Epithelial cell of proximal tubule (primary cell): ENCODE measurements at regions not wholly inside any gene's neighbourhood (a gene's known extent, or its start where the extent isn't known, plus 50 kb on each side); places are given as distances from the start of the nearest gene placed in this dataset.
"Not testable (repeated sequence)": the region's sequence is repeated elsewhere in the genome, so short reads cannot be mapped to it uniquely, and the experiment has no call there.

ENCODE experiments used
- DNase-seq: peaks from one replicate; pipeline ENCODE4 v3.0.0-alpha.2; 2011; ENCODE audit warnings: low read depth
- H3K4me3 ChIP-seq: 2 replicates; pipeline ENCODE4 v1.5.1; 2011; ENCODE audit warnings: low read depth, mild to moderate bottlenecking, low read length
- TF ChIP-seq, protein P1 (sequence below): conservative IDR thresholded peaks from 2 replicates; pipeline ENCODE4 v1.5.1; 2012; ENCODE audit warnings: low read depth, mild to moderate bottlenecking, low read length

DNA sequence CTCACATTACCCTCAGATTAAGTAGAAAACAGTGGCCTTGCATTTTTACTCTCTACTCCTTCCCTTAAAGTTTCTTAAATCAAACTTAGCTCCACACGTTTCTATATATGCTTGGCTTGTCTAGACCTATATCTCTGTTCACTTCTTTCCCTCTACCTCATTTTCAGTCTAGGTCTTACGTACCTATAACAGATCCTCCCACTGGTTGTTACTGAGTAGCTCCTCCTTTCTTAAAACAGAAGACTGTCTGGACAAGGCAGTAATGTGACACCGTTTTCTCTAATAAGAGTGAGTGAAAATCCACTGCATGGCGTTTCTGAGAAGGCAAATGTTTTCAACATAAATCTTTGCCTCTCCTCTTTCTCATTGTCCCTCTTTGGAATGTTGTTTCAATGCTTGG, 211.7 kb upstream of the POGK start:
- H3K4me3 ChIP-seq: no peak overlapping the region
- DNase-seq: no peak
- TF ChIP-seq, protein P1, sequence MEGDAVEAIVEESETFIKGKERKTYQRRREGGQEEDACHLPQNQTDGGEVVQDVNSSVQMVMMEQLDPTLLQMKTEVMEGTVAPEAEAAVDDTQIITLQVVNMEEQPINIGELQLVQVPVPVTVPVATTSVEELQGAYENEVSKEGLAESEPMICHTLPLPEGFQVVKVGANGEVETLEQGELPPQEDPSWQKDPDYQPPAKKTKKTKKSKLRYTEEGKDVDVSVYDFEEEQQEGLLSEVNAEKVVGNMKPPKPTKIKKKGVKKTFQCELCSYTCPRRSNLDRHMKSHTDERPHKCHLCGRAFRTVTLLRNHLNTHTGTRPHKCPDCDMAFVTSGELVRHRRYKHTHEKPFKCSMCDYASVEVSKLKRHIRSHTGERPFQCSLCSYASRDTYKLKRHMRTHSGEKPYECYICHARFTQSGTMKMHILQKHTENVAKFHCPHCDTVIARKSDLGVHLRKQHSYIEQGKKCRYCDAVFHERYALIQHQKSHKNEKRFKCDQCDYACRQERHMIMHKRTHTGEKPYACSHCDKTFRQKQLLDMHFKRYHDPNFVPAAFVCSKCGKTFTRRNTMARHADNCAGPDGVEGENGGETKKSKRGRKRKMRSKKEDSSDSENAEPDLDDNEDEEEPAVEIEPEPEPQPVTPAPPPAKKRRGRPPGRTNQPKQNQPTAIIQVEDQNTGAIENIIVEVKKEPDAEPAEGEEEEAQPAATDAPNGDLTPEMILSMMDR: no peak

DNA sequence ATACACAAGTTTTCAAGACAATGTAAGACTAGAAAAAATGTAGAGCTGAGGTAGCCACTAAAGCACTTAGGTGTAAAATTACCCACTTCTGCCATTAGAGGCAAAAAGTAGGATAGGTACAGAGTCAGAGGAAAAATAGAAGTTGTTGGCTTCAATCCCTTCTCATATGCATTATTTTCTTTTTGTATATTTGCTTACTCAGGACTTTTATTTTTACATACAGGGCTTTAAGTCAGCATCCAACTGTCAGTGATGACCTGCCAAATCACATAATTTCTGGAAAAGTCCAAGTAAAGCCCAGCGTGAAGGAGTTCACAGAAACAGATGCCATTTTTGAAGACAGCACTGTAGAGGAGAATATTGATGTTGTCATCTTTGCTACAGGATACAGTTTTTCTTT, 211.0 kb upstream of the POGK start:
- H3K4me3 ChIP-seq: no peak overlapping the region
- DNase-seq: no peak
- TF ChIP-seq, protein P1: no peak

DNA sequence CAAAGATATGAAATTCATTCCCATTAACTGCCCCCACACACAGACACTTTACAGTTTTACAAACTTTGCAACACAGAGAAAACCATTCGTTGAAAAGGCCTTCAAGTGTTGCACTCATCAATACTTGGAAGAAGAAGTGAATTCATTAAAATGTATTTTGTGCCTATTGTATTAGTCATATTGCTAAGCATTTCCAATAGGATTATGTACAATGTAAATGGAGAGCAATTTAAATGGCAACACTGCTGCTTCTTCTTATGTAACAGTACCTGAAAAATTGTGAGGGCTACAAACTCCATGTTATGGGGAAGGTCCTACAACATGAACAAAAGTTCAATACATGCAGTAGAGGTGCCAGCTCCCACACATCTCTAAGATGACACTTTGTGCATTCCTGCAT, 209.3 kb upstream of the POGK start:
- DNase-seq: no peak
- TF ChIP-seq, protein P1: no peak
- H3K4me3 ChIP-seq: no peak overlapping the region

DNA sequence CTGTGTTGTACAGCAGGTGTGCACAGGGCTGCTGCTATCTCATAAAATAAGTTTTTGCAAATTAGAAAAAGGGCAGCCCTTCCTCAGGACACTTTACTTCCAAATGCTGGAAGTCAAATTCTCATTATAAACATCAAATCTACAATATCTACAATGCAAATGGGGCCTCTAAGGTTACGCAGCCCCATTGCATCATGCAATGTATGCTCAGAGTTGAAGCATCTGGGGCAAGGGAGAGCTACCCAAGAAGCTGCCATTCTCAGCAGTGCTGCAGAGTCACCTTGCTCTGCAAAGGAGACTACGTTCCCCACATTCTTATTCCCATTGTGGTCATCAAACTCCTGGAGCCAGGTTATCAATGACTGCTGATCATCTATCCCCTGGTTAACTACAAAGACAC, 208.9 kb upstream of the POGK start:
- no peak overlapping the region for H3K4me3 ChIP-seq
- no peak for DNase-seq
- TF ChIP-seq, protein P1: no peak

DNA sequence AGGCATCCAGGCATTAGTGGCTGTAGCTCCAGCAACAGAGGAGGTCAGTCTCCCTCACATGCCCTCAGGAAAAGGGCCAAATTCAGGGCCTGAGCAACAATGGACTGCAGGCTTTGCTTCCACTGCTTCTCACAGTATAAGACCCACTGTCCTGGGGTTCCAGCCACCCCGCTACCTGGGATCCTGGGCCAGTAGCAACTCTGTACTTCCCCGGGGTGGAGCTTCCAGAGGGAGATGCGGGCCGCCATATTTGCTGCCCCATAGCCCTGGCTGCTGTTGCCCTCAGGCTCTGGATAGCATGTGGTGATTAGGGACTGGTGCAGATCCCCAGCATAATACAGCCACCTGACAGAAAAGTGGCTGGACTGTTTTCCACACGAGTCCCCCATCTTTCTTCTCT, 201.1 kb upstream of the POGK start:
- TF ChIP-seq, protein P1: no peak
- no peak for DNase-seq

DNA sequence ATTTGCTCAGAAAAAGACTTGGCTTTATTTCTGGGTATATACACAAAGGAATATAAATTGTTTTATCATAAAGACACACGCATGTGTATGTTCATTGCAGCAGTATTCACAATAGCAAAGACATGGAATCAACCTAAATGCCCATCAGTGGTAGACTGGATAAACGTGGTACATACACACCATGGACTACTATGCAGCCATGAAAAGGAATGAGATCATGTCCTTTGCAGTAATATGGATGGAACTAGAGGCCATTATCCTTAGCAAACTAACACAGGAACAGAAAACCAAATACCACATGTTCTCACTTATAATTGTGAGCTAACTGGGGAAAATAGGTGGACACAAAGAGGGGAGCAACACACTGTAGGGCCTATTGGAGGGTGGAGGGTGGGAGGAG, 182.0 kb upstream of the POGK start:
- not testable (repeated sequence) for DNase-seq, H3K4me3 ChIP-seq

More for the DNA sequence above, 201.1 kb upstream of the POGK start:
- H3K4me3 ChIP-seq: no peak overlapping the region

DNA sequence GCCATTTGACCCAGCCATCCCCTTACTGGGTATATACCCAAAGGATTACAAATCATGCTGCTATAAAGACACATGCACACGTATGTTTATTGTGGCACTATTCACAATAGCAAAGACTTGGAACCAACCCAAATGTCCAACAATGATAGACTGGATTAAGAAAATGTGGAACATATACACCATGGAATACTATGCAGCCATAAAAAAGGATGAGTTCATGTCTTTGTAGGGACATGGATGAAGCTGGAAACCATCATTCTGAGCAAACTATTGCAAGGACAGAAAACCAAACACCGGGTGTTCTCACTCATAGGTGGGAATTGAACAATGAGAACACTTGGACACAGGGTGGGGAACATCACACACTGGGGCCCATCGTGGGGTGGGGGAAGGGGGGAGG, 172.5 kb upstream of the POGK start:
- not testable (repeated sequence) for DNase-seq, H3K4me3 ChIP-seq

DNA sequence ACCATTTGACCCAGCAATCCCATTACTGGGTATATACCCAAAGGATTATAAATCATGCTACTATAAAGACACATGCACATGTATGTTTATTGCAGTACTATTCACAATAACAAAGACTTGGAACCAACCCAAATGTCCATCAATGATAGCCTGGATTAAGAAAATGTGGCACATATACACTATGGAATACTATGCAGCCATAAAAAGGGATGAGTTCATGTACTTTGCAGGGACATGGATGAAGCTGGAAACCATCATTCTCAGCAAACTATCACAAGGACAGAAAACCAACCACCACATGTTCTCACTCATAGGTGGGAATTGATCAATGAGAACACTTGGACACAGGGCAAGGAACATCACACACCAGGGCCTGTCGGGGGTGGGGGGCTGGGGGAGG, 171.7 kb upstream of the POGK start:
- not testable (repeated sequence) for DNase-seq, H3K4me3 ChIP-seq

DNA sequence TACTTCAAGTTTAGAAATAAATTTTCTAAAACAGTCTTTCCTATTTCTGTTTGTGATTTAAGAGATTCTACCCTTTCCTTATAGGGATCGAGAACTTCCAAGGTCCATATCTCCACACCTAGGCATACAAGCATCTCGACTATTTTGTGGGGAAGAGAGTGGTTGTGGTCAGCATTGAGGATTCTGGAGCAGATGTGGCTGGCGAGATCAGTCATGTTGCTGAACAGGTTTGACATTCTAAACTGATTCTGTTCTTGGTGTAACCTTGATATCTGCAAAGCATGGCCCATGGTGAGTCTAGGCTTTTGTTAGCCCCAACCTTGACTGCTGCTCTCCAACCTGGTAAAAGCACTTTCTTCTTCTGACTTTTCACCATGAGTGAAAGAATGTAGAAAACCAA, 167.6 kb upstream of the POGK start:
- no peak overlapping the region for H3K4me3 ChIP-seq
- TF ChIP-seq, protein P1: no peak
- no peak for DNase-seq
